ENCODE measurements at regions not wholly inside any gene's neighbourhood (a gene's known extent, or its start where the extent isn't known, plus 50 kb on each side); places are given as distances from the start of the nearest gene placed in this dataset.

DNA sequence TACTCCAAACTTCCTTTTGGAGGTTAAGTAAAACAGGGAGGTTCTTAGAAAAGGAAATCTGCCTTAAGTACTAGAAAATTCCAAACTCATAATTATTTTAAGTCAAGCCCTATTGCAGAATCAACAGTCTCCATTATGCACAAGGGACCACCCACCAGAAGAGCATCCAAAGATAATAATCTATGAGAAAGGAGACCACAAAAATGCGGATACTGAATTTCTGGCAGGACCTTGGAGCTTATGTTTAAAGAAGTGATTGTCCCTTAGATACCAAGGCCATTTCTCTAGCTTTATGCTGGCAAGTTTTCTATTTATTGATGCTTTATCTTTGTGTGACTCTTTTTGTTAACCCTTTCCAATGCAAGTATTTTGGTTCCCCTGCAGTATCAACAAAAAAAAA, 404.0 kb upstream of the MMADHC start:
- no peak for DNase-seq

DNA sequence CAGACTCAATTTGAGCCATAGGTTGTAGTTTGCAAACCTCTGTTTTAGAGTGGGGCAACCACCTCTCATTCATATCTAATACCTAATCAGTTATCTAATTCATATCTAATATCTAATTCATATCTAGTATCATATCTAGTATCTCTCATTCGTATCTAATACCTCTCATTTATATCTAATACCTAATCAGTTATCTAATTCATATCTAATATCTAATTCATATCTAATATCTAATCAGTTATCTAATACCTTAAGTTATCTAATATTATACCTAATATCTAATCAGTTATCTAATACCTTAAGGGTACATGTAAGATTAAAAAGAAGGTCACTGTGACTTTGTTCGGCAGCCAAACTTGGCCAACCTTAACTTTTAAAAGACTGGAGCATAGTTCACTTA, 403.4 kb upstream of the MMADHC start:
- no peak for DNase-seq

DNA sequence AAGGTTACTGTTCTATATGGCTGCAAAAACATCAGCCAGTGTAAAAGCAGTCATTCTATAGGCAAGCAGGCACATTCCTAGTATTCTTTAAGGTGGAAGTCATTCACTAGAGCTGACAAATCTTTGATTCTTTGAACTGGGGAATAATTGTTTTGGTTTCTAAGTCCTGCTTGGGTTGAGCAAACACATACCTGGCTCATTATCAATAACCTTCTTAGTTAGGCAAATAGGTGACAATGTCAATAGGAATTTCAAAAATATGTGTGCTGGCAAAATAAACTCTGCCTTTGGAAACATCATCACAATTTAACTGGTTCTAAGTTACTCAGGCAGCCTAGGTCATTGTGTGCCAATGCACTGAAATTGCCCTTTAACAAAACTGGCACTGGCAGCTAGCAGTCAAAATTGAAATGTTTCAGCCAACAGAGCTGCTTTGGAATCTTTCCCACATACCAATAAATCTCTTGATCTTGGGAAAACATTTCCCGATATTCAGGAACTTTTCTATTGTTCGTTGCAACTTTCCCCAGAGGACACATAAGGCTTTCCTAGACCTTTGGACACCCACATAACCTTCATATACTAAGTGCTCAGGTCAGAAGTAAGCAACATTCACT, 402.0 kb upstream of the MMADHC start:
- no peak for DNase-seq

- no peak for DNase-seq
These were observed 400.8 kb upstream of the MMADHC start for GRCh38 chr2:149988361-149988760.

DNA sequence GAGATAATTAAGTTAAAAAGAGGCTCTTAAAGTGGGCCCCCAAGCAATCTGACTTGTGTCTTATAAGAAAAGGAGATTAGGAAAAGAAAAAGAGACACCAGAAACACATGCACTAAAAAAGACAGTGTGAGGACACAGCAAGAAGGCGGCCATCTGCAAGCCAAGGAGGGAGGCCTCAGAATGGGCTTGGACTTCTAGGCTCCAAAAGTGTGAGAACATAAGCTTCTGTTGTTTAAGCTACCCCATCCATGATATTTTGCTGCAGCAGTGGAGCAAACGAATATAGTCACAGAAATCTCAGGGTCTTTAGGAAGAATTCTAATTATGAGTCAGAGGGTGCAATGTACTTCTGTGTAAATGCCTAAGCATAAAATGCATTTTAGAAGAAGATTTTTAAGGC, 399.3 kb upstream of the MMADHC start:
- DNase-seq: no peak

- no peak for DNase-seq
These were observed 396.7 kb upstream of the MMADHC start for GRCh38 chr2:149984311-149984710.

DNA sequence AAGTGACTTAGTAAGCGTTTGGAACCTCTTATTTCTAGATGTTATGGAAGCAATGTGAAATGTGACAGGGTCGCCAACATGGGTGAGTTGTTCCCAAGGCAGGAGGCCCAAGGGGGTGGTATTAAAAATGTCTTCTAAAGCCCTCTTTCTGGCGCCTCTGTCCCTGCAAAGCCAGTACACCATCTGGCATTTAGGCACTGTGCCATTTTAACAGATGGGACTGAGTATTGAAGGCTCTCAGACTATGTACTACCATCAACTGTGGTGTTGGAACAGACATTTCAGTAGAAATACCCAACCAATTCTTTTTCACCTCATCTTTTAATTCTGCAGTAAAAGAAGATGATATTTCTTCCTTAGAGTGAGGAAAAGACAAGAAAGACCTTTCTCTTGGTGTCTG, 384.5 kb upstream of the MMADHC start:
- no peak for DNase-seq

DNA sequence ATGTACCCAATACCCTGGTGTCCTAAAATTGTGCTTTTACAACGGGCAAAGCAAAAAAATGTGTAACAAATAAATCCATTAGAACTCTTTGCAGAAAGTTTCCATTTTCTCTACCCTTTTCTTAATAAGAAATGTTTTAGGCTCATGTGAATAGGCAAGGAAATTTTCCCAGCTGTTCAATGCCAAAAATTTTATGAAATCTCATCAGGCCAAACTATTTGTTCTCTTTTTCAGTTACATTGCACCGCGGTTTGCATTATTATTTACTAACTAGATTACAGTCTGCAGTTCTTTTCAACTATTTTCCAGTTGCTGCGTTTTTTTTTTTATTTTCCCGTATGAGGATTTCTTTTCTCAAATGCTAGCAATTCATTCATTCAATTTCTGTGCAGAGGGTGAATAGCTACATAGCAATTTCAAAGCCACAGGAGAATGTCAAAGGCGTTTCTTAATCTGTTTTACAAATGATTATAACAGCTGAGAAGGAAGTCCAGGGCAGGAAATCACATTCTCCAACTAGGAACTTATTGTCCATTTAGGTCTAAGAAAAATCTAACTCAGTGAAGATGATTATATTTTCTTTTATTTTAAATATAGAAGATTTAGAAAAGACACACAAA, 367.5 kb upstream of the MMADHC start:
- DNase-seq: no peak

GRCh38 chr2:149953627-149954026, 366.1 kb upstream of the MMADHC start:
- DNase-seq: no peak

- no peak for DNase-seq
These were observed 343.9 kb upstream of the MMADHC start for GRCh38 chr2:149931486-149931885.

DNA sequence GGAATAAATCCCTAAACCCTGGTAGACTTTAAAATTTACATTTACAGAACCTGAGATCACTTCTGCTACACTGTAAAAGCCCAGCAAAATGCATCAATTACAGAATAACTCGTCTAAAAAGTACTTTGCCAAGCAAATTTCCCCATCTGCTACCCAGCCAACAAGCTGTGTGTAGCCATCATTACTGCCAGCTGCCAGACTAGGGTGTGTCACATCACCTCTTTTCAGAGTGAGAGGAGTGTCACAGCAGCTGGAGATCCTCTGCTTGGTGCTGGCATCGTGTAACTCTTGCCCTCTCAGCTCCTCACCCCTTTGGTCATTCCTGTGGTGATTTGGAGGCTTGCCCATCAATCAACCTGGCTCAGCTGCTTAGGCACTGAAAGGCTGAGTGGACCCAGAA, 340.4 kb upstream of the MMADHC start:
- DNase-seq: no peak

DNA sequence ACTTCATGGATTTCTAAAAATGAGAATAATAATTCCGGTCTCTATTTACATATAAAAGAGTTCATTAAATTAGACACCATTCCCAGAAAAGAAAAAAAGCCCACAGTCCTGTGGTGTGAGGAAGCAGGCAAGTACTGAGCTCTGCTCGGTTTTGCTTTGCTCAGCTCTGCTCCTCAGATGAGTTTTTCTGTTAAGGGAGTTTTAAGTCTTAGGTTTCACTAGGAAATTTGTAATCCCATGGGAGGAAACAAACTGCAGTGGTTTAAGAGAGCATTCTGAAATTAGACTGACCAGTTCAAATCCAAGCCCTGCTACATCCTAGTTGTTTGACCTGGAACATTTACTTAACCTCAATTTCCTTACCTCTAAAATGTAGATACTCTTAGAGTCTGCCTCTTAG, 338.6 kb upstream of the MMADHC start:
- DNase-seq: no peak

GRCh38 chr2:149924549-149925213, 337.1 kb upstream of the MMADHC start:
- DNase-seq: no peak

GRCh38 chr2:149924028-149924427, 336.5 kb upstream of the MMADHC start:
- no peak for DNase-seq

GRCh38 chr2:149921911-149922616, 334.5 kb upstream of the MMADHC start:
- no peak for DNase-seq

DNA sequence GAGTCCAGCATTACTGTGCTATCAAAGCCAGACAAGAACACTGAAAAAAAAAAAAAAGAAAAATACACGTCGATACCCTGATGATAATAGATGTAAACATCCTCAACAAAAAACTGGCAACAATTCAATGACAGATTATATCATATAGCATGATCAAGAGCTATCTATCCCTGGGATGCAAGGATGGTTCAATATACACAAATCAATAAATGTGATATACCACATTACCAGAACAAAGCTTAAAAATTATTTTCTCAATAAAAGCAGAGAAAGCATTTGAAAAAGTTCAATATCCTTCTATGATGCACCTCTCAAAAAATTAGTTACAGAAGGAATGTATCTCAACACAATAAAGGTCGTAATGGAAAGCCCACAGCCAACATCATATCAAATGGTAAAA, 332.8 kb upstream of the MMADHC start:
- no peak for DNase-seq

DNA sequence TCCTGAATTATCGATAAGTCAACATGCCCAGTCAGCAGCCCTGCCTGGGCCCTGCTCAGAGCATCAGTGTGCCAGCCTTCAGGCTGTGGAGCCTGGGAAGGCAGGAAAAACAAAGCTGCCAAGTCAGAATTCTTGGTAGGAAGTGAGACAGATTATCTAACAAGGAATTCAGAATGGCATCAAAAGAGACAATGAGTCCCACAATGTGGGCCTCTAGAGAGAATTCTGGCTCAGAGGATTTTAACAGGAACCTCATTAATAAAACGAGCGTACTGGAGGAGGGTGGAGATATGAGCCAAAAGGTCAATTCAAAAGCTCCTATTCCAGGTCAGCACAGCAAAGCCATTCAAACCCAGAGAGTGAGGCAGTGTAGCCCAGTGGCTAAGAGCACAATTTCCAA, 327.6 kb upstream of the MMADHC start:
- no peak for DNase-seq

DNA sequence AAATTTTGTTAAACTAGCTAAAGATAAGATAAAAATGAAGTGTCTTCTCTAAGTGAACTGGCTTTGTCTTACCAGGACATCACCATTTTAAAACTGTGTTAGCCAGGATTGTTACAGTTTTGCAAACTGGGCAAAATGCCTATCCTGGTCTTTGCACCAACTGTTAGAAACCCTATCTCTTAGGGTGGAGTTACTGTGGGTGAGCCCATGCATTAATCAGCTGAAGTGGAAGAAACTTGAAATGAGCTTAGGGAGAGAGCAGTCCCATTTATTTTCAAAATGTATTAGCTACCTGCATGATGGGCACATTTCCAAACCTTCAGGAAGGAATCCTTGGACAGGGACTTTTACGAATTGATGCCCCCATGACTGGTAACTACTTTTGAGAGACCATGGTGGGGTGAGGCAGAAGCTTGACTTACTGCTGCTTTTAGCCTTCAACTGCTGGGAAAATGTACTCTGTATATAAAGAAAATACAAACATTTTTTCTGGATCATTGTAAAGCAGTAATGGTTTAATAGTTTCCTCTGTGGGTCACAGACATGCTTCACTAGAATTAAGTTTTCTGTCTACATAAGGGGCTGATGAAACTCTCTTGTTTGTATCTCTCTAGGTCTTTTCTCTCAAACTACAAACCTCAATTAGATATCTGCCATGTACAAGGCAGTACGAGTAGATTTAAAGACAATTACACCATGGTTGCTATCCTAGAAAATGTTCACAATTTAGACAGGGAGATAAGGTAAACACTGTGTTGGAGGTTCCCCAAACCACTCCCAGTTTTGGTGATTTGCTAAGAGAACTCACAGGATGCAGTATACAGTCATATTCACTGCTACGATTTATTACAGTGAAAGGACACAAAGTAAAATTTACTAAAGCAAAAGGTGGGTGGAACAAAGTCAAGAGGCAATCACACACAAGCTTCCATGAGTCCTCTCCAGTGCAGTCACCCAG, 321.4 kb upstream of the MMADHC start:
- no peak for DNase-seq

- DNase-seq: no peak
These were observed 319.3 kb upstream of the MMADHC start for GRCh38 chr2:149906886-149907285.

DNA sequence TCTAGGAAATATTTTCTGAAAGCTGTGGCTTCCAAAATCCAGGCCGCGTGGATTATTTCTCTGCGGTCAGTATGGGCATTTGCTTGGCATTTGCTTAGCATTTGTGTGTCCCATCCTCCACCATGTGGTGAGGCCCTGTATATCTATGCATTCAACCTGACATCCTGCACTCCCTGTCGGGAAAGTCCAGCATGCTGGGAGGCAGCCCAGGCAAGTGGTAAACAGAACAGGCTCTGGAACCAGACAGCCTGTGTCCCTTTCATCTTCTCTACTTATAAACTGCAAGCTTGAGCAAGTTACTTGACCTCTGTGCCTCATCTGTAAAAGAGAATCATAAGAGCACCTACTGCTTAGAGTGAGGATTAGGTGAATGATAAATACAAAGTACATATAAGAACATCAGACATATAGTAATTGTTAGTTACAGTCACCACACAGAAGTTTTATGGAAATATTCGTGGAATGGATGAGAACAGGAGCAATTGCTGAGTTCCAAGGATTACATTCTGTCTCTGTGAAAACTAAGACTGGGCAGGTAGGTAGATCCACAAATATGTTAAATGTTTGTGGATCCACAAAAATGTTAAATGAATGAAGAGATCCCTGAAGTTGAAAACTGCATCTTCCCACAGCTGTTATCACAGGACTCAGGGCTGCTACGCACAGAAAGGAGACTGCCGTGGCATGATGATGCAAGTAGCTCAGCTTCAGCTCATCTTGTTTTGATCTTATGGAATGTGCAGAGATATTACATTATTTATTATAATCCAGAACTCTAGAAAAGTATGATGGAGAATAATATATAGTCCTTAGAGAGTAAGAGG, 317.0 kb upstream of the MMADHC start:
- DNase-seq: no peak

DNA sequence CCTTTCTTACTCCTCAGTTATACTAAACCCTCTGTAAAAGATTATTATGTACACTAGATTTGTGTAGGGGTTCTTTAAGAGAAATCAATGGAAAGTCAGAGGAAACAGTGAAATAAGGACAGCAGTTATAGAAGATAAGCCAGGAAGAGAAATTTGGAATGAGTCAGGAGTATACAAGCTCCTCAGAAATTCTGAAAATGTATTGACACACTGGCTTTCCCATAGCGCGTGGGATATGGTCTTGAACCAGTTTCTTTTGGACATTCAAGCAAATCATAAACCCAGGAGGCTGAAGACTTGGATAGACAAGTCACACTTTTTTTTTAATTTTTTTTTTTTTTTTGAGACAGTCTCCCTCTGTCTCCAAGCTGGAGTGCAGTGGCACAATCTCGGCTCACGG, 316.1 kb upstream of the MMADHC start:
- DNase-seq: no peak

DNA sequence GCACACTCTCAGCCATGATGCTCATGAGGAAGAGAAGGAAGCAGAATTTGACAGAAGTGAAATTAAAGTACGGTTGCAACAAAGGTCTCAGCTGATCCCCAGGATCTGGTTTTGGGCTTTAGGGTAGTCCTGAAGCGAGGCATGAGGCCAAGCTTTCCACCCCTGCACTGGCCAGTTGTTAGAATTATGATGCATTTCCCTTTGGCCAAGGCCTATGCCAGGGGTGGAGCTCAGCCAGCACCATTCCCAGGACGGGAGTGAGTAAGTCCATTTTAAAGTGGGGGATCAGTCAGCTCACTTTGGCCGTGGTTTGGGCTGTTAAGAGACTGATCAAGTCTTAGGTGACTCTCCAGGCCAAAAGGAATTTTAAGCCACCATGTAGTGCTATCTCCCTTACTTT, 314.5 kb upstream of the MMADHC start:
- DNase-seq: no peak

Data from SHP77 treated with DMSO at 0.1 percent for 48 hours (cell line).